ELF-1 (cell line): ENCODE measurements at regions not wholly inside any gene's neighbourhood (a gene's known extent, or its start where the extent isn't known, plus 50 kb on each side); places are given as distances from the start of the nearest gene placed in this dataset.

ENCODE experiments used
- DNase-seq: peaks from one replicate; pipeline ENCODE4 v3.0.0-alpha.2; 2016; ENCODE audit warnings: low read depth, low spot score

DNA sequence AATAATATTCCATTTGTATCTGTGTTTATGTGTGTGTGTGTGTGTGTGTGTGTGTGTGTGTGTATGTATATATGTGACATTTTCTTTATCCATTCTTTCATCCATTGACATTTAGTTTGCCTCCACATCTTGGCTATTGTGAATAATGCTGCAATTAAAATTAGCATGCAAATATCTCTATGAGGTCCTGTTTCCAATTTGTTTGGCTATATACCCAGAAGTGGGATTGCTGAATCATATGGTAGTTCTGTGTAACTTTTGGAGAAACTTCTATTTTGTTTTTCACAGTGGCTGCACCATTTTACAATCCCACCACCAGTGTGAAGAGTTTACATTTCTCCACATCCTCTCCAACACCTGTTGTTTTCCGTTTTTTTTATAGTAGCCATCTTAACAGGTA is 53.1 kb downstream of the CH25H start:
- no peak for DNase-seq

GRCh38 chr10:89153116-89153515 is 54.0 kb downstream of the CH25H start:
- no peak for DNase-seq

DNA sequence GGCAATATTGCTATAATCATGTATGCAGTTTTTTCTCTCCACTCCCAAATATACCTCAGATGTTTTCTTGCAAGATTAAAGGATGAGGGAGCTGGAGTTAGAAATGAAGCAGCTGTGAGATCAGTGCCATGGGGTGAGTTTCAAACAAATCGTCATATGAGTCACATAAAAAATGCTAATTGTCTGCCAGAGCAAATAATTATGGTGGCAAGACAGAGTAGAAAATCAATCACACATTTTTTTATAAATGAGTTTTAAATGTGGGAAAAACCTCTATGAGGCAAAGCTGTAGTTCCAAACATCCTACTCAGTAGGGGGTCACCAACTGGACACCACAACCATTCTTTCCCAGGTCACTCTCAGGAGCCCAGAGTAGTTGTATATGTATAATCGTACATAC is 55.3 kb downstream of the CH25H start:
- DNase-seq = no peak

GRCh38 chr10:89148061-89148460 is 59.1 kb downstream of the CH25H start:
- no peak for DNase-seq

GRCh38 chr10:89147256-89147655 is 59.9 kb downstream of the CH25H start:
- DNase-seq = no peak

DNA sequence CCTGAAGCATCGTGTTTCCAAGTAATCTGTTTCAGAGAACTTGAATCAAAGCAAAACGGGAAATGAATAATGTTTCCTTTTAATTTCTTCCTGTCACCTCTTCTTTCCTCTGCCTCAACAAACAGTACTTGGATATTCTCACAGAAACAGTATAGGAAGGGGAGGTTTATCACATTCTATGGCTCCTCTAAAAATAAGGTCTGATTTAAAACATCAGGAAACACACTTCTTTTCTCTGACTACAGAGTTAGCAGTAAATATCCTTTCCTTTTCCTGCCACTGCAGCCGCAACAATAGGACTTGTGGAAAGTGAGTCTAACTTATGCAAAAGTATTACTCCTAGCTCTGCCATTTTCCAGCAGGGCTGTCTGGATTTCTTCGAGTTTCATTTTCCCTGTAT is 62.3 kb downstream of the CH25H start:
- DNase-seq = no peak

- no peak for DNase-seq
Measured at GRCh38 chr10:89142590-89142989, 64.5 kb downstream of the CH25H start.

GRCh38 chr10:89138755-89139490 is 68.2 kb downstream of the CH25H start:
- DNase-seq = no peak

DNA sequence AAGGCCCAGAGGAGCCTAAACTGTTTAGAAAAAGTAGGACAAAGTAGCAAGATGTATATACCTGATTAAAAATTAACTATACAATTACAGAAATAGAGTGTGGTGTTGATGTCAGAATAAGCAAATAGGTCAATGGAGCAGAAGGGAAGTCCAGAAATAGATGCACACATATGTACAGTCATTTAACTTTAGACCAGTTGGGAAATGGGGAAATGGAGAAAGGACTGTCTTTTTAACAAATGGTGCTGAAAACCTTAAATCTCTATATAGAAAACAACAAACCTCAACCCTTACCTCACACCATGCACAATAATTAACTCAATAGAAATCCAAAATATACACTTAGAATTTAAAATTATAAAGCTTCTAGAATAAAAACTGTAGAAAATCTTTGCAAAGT is 72.2 kb downstream of the CH25H start:
- DNase-seq = no peak

DNA sequence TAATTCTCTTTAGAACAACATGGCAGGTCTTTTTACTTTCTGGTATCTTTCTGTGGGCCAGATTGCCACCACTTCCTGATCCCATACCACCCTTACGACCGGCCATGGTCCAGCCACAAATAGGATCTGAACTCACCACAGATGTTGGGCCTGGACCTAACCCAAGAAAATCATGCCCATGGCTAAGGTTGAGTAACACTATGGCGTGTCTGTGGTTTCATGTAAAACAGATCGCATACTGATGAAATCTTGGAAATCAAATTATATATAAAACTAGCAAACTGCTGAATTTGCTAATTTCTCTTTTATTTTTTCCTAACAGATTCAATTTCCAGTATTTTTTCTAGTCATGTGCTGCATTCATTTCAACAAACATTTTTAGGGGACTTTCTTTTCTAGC is 77.2 kb downstream of the CH25H start:
- no peak for DNase-seq

- no peak for DNase-seq
Measured at GRCh38 chr10:89122433-89123051, 84.6 kb downstream of the CH25H start.

GRCh38 chr10:89121764-89122020 is 85.4 kb downstream of the CH25H start:
- DNase-seq = no peak

DNA sequence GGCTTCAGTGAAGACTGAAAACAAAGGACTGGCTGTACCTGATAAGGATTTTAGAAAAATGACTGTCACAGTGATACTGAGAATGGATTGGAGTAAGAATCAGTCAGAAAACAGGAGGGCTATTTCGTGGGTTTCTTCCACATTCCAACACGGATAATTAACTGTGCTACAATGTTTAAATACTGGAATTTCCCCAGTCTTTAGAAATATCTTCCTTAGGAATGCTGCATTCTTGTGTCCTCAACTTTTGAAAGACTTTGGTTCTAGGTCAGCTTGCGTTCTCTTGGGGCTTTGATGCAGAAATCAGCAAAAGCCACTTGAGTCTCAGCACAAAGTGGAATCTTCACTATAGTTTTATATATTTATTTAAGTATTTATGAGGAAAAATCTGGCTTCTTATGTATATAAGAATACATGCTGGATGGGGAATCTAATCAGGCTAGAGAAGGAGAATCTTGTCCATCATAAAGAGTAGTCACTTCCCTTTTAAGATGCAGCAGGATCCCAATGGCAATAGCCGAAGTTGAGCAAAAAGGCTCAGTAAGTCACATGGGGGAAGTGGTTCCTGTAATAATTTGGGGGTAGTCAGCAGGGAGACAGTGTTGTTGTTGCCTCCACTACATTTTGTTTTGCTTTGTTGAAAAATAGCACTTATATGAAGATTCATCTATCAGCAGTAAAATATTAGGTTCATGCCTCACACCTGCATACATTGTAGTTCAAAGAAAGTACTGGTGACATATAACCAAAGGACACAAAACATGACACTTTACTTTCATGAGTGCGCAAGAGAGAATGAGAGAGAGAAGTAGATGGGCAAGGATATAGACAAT is 86.0 kb downstream of the CH25H start:
- DNase-seq = no peak

- DNase-seq = no peak
Measured at GRCh38 chr10:89119651-89120050, 87.5 kb downstream of the CH25H start.

DNA sequence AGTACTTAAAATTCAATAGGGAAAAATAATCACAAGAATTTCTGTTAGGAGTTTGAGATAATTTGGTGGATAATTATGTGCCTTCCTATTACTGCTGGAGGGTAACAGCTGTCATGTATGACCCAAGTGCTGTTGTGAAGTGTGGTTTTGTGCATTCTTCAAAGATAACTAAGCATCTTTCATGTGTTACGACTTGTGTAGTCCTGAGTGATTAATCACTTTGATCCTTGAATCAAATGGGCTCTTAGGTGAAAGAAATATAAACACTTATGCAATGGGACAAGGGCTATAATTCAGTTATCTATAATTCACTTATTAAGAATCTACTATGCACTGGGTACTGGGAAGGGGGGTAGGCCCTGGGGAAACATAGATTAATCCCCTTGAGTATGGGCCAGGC is 89.0 kb downstream of the CH25H start:
- DNase-seq = no peak

- no peak for DNase-seq
Measured at GRCh38 chr10:89115876-89116627, 91.1 kb downstream of the CH25H start.

DNA sequence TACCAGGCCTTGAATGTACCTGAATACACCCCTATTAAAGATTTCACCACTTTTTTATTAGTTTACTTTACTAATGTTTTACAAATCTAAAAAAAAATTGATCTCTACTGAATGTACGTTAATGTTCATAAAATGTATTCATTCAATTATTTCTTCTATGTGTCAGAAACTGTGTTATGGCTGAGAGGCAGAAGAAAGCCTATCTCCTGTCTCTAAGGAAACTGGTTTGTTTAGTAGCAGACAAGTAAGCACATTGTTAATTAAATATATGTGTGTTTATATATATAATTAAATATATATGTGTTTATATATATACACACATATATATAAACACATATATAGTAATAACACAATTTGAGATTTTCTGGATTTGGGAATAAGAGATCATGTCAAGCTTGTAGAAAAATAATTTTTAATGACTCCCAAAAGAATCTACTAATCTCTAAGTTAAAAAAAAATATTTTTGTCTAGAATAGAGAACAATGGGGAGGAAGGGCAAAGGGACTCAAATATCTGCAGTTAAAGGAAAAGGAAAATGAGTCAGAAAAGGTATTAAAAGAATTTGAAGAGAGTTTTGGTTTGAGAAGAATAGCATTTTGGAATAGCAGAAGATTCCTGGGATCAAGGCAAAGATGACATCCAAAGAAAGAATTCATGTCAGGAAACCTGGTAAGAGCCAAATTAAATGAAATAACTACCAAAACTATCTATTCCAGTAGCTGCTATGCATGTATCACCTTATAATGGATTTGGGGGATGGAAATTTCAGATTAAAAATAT is 92.1 kb downstream of the CH25H start:
- no peak for DNase-seq

DNA sequence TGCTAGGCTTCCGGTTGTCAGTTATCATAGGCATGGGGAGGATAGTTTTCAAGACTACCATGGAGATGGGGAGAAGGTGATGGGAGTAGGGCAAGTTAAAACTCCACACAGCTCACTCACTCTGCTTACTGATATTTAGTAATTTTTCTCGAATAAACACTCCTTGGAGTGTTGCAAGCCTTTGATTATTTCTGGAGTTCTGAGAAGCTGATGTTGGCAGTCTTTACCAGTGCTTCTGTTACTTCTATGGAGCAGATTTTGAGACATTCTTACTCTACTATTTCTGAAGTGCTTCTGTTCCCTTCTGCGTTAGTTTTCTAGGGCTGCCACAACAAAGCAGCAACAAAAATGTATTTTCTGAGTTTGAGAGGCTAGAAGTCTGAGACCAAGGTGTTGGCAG is 104.4 kb downstream of the CH25H start:
- DNase-seq = no peak

GRCh38 chr10:89101943-89102342 is 105.2 kb downstream of the CH25H start:
- no peak for DNase-seq

DNA sequence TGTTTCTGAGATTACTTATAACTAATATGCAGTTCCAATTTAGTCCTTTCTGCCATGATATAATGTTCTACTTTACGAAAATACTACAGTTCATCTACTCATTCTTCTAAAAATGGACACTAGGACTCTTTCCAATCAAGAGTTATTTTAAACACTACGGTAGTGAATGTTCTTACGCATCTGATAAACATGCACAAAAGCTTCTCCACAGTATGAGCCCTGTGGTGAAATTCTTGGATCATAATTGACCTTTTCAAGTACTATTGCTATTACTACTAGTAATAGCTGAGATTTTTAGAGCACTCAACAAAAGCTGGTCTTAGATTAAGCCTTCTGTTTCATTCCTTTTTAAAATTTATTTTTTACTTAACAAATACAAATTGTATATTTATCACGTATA is 106.4 kb downstream of the CH25H start:
- no peak for DNase-seq

DNA sequence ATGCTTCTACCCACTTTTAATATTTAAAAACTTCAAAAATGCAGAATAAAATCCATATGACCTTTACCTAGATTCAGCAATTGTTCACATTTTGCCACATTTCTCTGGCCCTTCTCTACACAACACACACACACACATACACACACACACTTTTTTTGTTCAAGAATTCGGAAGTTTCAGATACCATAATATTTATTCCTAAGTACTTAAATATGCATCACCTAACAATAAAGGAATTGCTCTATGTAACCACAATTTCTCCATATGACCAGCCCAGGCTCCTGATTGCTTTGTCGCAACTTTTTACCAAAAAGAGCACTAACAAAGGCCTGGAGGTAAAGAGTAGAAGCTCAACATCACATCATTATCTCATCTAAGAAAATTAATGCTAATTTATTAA is 106.6 kb downstream of the FAS start:
- no peak for DNase-seq
